Karpas-422 (cell line): ENCODE measurements at regions not wholly inside any gene's neighbourhood (a gene's known extent, or its start where the extent isn't known, plus 50 kb on each side); places are given as distances from the start of the nearest gene placed in this dataset. TPM values are rescaled to one million over a fixed set of nuclear protein-coding genes. Genes with fewer than 3 reads are reported as not detected.

Experiments
- small RNA-seq: library from RNA; depleted of rRNA; stranded (forward); fragments of <200 nt; gene quantifications from one replicate; pipeline ENCODE3, GENCODE V24; 2014

Small RNA genes lying in the stretch of these regions (small RNA-seq; reads per million reads assigned to genes)
- gene SUMO2P2, result not detected
